Muscle of arm (tissue), 1 donor: ENCODE measurements at regions not wholly inside any gene's neighbourhood (a gene's known extent, or its start where the extent isn't known, plus 50 kb on each side); places are given as distances from the start of the nearest gene placed in this dataset.

Source experiments
- DNase-seq: peaks from one replicate; pipeline ENCODE4 v3.0.0-alpha.2; 2013

GRCh38 chr3:22225161-22225560 lies 474.2 kb upstream of the ZNF385D start:
- DNase-seq = no peak

- DNase-seq = no peak
Observed at GRCh38 chr3:22228705-22229104, 477.7 kb upstream of the ZNF385D start.

- no peak for DNase-seq
Observed at GRCh38 chr3:22231061-22231460, 480.1 kb upstream of the ZNF385D start.

- DNase-seq = no peak
Observed at GRCh38 chr3:22236490-22237270, 485.7 kb upstream of the ZNF385D start.

GRCh38 chr3:22239011-22239410 lies 488.0 kb upstream of the ZNF385D start:
- DNase-seq = no peak

GRCh38 chr3:22241110-22241509 lies 490.1 kb upstream of the ZNF385D start:
- no peak for DNase-seq

- peak; percentile 81 for DNase-seq
Observed at GRCh38 chr3:22244761-22245521, 493.9 kb upstream of the ZNF385D start.

GRCh38 chr3:22245811-22246583 lies 495.0 kb upstream of the ZNF385D start:
- DNase-seq = peak; percentile 35

- DNase-seq = no peak
Observed at GRCh38 chr3:22249658-22250057, 498.6 kb upstream of the ZNF385D start.

GRCh38 chr3:22257252-22257651 lies 506.2 kb upstream of the ZNF385D start:
- no peak for DNase-seq

GRCh38 chr3:22262386-22262785 lies 511.4 kb upstream of the ZNF385D start:
- no peak for DNase-seq

- no peak for DNase-seq
Observed at GRCh38 chr3:22263042-22263441, 512.0 kb upstream of the ZNF385D start.

- no peak for DNase-seq
Observed at GRCh38 chr3:22265403-22265802, 514.4 kb upstream of the ZNF385D start.

GRCh38 chr3:22269831-22270230 lies 518.8 kb upstream of the ZNF385D start:
- DNase-seq = peak; percentile 71

GRCh38 chr3:22276351-22276750 lies 525.3 kb upstream of the ZNF385D start:
- DNase-seq = no peak

- DNase-seq = no peak
Observed at GRCh38 chr3:22284559-22284958, 533.5 kb upstream of the ZNF385D start.

- DNase-seq = no peak
Observed at GRCh38 chr3:22288756-22289155, 537.7 kb upstream of the ZNF385D start.

- DNase-seq = no peak
Observed at GRCh38 chr3:22292681-22293080, 541.7 kb upstream of the ZNF385D start.

- DNase-seq = no peak
Observed at GRCh38 chr3:22296601-22297000, 545.6 kb upstream of the ZNF385D start.

GRCh38 chr3:22297436-22297835 lies 546.4 kb upstream of the ZNF385D start:
- no peak for DNase-seq

GRCh38 chr3:22306454-22306853 lies 555.4 kb upstream of the ZNF385D start:
- DNase-seq = no peak

GRCh38 chr3:22308871-22309270 lies 557.9 kb upstream of the ZNF385D start:
- peak; percentile 41 for DNase-seq

GRCh38 chr3:22315925-22316324 lies 564.9 kb upstream of the ZNF385D start:
- DNase-seq = no peak
